Glomerular endothelial cell (primary cell): ENCODE measurements at regions not wholly inside any gene's neighbourhood (a gene's known extent, or its start where the extent isn't known, plus 50 kb on each side); places are given as distances from the start of the nearest gene placed in this dataset.

ENCODE experiments used
- DNase-seq: peaks from one replicate; pipeline ENCODE4 v3.0.0-alpha.2; 2011; ENCODE audit warnings: low read depth, low spot score; ENCODE audit errors: extremely low read depth

DNA sequence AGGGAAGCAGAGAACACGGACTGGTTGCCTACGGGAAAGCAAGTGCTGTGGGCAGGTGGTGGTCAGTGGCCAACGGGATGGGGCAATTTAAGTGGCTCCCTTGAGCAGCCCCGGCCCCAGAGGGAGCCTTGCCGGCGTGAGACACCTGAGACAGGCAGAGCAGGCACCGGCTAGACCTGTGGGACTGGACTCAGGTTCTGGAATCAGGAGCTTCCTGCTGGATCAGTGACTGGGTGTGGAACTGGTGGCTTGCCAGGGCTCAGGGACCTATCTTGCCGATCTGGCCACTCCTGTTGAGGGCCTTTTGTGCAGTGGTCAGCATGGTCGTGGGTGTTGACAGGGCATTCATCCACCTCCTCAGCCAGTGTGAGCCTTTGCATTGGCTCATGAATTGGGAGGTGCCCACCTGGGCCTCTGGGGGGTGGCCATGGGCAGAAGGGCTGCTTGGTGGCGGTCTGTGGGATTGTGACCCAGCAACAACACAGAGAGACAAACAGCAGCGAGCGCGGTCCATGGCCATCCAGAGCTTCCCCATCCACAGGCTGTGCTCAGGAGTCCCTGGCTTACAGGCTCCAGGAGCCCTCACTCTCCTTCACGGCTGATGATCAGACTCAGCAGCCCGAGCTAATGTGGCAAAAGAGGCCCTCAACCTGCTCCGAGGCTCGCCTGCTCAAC, 85.4 kb upstream of the ZNF516 start:
- no peak for DNase-seq

DNA sequence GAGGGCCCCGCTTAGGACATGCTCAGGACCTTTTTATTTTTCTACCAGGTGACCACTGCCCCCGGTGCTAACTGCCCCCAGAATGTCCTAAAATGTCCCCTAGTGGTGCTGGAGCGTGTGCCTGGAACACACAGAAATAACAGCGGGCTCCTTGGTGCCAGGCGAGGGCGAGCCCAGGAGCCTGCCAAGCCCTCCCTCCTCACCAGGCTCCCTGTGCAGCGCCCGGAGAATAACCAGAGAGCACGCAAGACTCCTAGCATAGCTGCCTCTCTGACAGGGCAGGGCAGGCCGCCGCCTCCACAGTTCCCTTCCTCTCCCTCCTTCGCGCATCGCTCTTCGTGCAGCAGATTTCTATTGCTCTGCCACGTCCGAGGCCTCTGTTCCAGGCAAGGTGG, 84.3 kb upstream of the ZNF516 start:
- DNase-seq: no peak

DNA sequence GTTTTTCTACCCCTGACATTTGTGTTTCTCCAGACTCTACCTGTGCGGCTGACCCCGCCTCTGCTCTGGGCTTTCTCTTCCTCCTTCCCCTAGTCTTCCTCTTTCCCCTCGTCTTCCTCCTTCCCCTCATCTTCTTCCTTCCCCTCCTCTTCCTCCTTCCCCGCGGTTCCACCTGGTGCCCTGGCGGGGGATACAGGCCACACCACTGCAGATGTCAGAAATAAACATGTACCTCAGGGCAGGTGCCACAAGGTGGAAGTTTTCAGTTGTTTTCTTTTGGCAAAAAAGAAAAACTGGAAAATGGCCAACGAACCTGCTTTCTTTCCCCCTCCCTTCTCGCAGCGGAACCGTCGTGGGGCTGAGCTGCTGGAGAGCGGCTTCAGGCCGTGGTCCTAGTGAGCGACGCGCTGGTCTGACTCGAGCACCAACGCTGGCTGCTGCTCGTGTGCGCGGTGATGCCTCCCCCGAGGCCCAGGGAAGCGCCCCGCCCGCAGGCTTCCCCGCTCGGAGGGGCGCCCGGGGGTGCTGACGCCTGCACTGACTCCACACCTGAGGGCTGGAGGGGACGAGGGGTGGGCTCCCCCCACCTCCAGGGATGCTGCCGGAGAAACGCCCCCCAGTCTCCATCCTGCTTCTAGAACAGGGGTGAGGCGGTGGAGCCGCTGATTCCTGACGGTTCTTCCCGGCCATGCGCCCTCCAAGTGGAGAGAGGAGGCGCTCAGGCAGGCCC, 83.7 kb upstream of the ZNF516 start:
- DNase-seq: no peak

DNA sequence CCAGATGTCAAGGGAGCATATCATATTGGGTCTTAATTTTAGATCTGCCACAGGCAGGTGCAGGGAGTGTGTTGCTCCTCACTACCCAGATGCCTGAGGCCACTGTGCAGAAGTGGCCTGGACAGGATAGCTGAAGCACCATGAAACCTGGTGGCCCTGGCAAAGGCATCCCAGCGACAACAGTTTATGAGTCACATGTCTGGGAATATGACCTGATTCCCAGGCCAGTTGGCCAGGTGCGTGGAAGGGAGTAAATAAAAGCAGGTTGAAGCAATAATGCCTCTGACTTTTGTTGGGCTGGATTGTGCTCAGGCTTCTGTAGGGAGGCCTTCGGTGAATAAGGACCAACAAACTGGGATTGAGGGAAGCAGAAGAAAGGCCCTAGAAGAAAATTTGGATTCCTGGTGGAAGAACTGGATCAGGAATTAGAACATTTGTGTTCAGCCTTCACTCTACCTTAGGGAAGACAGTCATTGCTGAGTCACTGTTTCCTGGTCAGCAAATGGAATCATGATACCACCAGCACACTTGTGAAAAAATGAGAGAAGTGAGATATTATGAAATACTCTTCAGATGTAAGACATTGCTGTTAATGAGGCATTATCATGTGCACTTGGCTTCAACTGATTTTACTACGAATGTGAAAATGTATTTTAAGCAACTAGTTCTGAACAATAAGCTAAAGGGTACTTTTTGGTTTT, 78.4 kb upstream of the ZNF516 start:
- no peak for DNase-seq

DNA sequence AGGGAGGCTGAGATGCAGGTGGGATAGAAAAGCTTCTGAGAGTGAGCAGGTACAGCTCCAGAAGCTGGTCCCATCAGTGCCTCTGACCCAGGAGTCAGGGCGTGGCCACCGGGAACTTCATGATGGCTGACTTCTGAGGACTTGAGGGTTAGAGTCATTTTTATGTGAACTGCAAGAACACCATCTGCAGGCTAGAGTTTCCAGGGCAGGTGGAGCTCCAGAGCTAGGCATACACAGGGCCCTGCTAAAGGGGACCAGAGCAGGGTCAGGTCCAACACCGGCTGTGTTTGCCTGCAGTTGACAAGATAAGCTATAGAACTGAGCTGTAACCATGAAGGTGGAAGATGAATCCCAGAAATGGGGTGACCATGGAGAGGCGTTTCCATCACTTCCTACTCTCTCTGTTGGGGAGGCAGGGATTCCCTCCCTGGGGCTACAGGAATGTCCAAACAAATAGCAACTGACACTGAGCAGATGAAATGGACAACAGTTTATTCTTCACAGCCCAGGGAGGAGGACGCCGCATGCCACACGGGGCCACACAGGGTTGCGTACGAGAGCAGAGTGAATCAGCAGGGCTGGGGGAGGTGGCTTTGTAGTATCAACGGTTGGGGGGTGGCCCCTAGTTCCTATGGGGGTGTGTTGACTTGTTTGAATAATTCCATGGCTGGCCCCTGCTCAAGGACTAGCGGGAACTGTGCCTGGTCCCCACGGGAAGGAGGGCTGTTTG, 77.6 kb upstream of the ZNF516 start:
- no peak for DNase-seq

DNA sequence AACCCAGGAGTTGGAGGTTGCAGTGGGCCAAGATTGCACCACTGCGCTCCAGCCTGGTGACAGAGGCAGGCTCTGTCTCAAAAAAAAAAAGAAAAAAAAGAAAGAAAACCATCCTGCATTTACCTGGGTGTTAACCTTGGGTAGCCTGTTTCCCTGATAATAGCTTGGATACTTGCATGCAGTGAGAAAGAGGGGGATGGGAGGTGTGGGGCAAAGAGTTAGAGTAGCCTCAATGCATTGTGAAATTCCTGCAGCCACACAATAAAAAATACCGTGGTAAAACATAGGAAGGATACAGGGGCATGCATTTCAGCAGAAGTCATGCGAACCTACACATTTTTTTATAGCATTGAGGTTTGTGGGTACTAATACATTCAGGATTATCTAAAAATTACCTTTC, 76.6 kb upstream of the ZNF516 start:
- DNase-seq: no peak

DNA sequence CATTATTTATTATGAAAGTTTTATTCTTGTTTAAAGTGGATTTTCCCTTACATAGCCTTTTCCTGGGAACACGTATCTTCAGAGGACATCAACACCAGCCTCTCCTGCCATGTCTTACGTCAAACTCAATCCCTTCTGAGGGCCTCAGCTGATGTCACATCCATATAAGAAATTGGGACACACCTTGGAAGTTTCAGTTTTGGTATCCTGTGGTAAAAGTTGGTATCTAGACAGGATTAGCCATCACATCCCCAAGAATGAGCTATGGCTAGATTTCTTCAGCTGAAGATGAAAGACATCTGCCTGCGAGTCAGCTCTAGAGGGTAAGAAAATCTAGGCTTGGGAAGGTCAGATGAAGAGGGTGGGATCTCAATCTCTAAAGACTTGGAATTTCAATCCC, 75.8 kb upstream of the ZNF516 start:
- no peak for DNase-seq

DNA sequence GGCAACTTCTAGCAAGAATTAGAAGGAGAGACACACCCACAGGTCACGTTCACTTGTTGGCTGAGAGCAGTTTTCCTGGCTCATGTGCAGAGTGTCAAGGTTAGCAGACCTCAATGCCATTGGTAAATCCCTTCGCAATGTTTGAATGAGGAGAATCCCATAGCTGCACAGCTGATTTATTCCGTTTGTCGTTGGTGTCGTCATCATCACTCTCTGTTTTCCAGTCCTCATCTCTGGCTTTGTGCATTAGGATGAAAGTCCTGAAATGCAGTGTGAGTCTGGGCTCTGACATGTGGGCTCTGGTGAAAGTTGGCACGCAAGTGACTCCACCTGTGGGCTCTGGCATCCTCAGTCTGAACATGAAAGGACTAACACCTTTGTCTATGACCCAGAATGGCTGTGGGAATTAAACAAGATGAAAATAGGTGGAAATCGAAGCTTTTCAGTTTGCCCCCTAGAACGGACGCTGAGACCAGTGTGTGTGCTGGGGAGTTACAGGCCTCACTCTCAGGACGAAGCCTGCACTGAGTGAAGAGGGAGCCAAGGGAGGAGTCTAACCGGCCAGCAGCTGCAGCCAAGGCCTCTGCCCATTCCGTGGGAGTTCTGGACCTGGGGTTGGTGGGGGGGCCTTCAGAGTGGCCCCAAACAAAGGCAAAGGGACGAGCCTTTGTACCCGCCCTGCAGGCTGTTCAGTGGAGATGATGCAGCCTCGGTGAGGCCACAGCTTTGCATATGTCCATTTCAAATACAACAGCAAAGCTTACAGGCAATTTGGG, 74.8 kb upstream of the ZNF516 start:
- DNase-seq: no peak

DNA sequence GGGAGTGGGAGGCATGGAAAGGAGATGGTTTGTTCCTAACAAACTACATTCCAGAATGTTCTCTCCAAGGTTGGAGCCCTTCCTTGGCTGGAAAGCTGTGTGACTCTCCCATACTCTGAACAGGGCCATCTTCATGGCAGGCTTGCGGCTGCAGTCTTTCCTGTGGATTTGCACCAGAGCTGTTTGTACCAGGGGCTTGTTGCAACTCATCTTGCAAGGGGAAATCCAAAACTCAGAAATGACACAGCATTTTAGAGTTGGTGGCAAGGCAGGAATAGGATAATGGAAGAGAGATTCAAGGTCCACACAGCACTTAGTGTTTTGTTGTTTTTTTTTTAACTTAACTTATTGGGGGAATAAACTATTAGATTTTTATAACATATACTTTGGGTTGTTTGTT, 73.7 kb upstream of the ZNF516 start:
- DNase-seq: no peak

DNA sequence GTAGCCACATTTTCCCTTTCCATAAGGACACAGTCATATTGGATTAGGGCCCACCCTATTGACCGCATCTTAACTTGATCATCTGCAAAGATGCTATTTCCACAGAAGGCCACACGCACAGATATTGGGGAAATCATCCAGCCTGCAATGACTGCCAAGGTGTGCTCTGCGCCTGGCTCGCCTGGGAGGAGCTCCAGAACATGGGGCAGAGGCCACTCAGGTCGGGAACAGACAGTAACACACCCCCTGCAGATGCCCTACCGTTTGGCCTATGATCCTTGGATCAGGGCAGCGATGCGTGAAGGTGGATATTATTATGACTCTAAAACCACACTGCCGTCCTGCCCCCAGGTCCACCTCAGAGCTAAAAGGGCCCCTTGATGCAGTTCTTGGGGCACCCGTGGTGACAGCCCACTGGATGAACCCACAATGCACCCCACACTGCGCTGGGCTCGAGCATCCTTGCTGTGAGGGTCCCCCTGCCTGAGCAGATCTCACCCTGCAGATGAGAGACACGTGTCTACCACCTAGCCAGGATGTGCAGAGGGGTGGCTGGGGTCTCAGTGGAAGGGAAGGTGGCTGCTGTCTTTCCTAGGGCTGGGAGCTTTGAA, 72.9 kb upstream of the ZNF516 start:
- DNase-seq: no peak

DNA sequence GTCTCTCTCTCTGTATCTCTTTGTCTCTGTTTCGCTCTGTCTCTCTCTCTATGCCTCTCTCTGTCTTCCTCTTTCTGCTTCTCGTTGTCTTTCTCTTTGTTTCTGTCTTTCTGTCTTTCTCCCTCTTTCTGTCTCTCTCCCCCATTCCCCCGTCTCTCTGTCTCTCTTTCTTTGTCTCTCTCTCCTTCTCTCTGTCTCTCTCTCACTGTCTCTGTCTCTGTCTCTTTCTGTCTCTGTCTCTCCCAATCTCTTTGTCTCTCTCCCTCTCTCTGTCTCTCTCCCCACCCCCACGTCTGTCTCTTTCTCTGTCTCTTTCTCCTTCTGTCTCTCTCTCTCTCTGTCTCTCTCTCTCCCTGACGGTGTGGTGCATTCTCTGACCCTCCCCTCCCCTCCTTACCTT, 71.9 kb upstream of the ZNF516 start:
- DNase-seq: no peak

DNA sequence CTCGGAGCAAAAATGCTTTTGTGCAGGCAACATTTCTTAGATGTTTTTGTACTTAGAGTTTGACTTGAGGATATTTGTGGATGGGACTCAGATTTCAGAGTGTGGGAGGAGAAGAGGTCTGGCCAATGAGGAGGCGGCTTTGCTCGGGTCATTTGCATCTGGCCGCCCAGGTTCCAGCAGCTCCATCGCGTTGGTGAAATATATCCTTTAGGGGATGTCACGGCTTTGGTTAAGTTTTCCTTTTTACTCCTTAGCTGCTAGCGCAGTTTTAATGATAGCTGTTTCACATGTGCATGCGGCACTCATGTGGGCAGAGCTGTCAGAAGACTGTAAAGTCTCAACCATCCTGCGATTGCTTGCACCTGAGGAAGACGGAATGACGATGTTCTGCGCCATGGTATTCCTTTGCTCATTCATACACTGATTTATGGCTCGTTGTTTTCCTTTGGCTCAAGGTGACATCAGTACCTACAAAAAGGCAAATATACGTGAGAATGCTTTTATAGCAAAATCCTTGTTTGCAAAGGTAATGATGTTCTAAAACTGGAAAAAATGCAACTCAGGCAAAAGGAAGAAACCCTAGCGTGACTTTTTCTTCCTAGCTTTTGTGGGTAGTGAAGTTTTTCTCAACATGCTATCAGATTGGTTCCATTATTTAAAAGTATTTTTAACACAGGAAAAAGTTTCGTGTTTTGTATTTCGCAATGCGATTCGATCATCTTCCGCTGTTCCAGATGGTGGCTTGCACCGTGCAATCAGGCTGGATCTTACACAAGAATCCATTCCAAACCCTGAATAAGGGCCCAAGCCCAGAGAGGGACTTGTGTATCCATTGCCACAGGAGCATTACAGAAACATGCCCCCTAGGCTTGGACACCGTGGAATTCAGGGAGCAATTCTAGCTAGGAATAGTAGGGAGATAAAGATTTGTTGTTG, 70.5 kb upstream of the ZNF516 start:
- peak; percentile 34 for DNase-seq

DNA sequence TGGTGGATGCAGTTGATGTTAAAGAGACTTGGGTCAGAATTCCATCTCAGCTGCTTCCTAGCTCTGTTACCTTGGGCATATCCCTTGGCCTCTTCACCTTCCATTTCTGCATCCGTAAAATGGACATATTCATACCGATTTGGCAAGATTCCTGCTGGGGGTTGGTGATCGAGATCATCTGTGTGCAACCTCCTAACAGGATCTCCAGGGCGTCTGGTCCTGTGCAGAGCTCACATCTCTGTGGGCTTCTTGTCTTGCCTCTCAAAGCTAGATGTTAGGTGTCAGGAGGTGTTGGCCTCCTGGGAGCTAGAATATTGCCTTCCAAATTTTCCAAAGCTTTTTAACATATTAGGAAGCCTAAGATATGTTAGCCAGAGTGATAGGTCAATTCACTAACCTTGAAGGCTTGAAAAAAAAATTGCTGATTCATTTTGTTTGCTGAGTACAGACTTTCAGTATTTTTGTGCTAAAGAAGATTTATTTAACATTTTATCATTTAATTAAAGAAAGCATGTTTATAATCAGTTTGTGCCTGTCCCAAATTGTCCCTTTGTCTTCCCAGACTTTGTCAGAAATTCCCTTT, 69.7 kb upstream of the ZNF516 start:
- DNase-seq: no peak

DNA sequence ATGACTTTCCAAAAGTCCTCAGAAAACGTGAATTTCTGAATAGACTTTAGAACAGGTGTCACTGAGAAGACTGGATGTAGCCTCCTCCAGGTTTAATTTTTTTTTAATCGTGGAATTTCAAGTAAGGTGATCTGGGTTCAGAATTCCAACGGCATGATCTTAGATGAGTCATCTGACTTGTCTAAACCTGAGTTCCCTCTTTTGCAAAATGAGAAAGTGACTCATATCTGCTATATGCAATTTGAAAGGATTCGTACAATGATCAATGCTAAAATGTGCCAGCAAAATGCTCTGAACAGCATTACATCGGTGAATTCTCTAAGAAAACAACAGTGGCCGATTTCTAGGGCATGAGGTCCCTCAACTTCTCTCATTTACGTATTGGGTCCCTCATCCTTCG, 69.1 kb upstream of the ZNF516 start:
- no peak for DNase-seq

DNA sequence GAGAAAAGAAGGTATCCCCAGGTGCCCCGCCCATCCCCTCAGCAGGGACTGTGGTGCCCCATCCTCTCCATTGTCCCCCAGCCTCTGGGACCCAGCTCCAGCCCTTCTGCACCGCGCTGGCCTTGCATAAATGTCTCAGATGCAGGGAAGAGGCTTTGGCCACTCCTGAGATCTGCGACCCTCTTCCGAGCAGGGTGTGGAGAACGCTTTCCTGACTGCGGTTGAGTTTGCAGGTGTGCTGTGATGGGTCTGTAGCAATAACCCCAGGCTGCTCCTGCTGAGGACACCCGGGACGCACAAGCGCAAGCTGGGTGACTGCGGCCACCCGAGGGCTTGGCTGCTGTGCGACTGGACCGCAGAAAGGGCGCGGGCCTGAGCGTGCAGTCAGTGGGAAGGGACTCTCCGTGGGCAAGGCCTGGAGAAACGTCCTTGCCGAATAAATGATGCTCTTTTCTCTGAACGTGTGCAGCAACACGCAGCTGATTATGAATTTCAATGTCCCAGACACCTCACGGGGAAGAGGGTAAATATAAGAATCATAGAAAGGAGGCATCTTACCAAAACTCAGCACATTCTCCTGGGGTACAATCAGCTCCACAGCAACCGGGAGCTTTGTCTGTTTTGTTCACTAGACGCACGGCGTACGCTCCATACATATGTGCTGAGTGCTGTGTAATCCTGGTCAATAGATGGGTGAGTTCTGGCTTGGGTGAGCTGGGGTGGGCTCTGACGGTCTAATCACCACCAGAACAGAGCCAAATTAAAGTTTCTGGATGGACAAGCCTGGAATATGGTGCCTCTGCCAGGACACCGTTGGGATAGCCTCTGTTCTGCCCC, 67.5 kb upstream of the ZNF516 start:
- no peak for DNase-seq

DNA sequence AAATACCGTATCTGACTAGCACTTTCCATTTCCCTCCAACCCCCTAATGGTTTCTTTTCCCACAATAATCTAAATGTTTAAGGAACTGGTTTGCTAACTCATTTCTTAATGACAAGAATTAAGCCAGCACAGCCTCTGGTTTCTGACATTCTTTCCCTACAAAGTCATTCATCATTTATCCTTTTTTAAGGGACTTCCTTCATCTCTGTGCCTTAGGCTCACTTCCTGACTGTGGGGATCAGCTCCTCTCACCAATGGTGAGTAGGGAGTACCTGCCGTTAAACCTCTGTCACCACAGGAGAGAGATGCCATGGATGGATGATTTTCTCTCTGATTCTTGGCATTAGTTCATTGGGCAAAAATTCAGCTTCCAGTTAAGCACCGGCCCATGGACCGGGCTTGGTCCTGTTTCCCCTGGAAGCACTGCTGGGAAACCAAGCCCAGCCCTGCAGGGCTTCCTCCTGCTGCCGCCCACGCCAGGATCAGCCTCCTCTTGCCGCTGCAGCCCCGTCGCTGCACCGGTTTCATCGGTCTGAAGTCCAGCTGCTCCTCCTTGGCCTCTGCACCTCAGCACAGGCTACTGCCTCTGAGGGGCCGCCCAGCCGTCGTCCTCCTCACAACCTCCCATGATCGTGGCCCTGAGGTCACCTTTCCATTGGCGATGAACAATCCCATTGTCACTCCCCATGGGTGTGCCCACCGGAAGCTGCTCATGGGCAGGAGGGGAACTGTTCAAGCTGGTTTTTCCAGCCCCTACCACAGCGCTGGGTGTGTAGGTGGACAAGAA, 64.0 kb upstream of the ZNF516 start:
- DNase-seq: no peak

DNA sequence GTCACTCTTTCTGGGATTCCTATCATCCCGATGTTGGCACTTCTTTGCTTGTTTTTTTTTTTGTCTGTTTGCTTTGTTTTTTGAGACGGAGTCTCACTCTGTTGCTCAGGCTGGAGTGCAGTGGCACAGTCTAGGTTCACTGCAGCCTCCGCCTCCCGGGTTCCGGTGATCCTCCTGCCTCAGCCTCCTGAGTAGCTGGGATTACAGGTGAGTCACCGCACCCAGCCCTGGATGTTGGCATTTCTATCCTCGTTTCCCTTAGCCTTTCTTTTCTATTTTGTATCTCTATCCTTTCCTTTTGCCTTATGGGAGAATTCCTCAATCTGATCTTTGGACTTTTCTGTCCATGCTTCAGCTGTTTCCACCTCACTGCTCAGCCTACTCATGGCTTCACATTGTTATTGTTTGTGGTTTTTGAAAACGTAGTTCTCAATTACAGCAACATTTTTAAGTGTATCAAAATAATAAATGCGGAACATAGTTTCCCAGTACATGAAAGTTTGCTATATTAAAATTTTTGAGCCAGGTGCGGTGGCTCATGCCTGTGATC, 62.1 kb upstream of the ZNF516 start:
- DNase-seq: no peak
